GM19468 (cell line): ENCODE measurements at regions not wholly inside any gene's neighbourhood (a gene's known extent, or its start where the extent isn't known, plus 50 kb on each side); places are given as distances from the start of the nearest gene placed in this dataset.
"Not testable (repeated sequence)": the region's sequence is repeated elsewhere in the genome, so short reads cannot be mapped to it uniquely, and the experiment has no call there.

Source experiments
- ATAC-seq: cut with Tn5 transposase; IDR thresholded peaks from one replicate; pipeline ENCODE4 v1.9.1; 2021; ENCODE audit warnings: mild to moderate bottlenecking, moderate library complexity, moderate number of reproducible peaks; ENCODE audit not compliant: unreplicated experiment; ENCODE audit errors: extremely low read depth

DNA sequence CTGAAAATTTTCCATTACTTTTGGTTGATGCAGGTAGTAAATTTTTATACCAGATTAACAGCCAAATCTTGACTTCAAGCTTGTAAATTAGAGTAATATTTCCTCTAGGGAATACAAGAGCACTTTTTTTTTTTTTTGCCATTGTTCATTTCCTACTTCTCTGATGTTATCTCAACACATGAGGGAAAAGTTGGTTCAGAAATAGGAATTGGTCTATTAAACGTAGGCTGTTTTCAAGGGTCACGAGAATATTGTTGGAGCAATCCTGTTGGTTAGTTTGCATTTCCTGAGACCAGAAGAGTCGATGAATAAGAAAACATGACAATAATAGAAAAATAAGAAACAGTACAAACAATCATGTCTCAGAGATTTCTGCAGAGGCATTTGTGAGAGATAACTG is 453.9 kb upstream of the CCDC179 start:
- no peak for ATAC-seq

- no peak for ATAC-seq
These were observed 455.0 kb upstream of the CCDC179 start for GRCh38 chr11:23315286-23315685.

GRCh38 chr11:23317816-23318215 is 457.5 kb upstream of the CCDC179 start:
- no peak for ATAC-seq

DNA sequence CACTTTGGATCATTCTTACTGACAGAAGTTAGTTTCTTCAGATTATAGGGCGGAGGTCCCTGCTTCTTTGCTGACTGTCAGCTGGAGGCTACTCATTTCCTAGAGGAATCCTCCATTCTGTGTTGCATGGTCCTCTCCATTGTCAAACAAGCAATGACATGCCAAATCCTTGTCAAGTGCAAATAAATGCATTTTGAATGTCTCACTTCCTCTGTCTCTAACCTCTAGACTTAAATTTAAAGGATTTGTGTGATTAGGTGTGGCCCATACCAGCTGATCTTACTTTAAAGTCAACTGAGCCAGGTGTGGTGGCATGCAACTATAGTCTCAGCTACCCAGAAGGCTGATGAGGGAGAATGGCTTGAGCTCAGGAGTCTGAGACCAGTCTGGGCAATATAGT is 458.4 kb upstream of the CCDC179 start:
- ATAC-seq, result no peak

GRCh38 chr11:23320131-23320530 is 459.9 kb upstream of the CCDC179 start:
- no peak for ATAC-seq

DNA sequence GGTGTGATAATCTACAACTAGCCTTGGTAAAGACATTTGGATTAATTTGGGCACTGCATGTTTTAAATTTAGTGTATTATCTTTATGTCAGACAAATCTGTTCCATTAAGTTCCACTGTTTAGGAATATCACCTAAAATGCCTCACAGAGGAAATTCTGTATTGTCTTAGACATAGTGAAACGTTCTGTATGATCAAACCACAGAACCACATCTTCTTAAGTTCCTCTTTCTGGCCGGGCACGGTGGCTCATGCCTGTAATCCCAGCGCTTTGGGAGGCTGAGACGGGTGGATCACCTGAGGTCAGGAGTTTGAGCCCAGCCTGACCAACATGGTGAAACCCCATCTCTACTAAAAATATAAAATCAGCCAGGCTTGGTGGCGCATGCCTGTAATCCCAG is 475.3 kb upstream of the CCDC179 start:
- ATAC-seq, result not testable (repeated sequence)

- no peak for ATAC-seq
These were observed 476.7 kb upstream of the CCDC179 start for GRCh38 chr11:23336961-23337360.

- ATAC-seq, result no peak
These were observed 493.3 kb upstream of the CCDC179 start for GRCh38 chr11:23353611-23354010.

- no peak for ATAC-seq
These were observed 499.0 kb upstream of the CCDC179 start for GRCh38 chr11:23359297-23359696.

DNA sequence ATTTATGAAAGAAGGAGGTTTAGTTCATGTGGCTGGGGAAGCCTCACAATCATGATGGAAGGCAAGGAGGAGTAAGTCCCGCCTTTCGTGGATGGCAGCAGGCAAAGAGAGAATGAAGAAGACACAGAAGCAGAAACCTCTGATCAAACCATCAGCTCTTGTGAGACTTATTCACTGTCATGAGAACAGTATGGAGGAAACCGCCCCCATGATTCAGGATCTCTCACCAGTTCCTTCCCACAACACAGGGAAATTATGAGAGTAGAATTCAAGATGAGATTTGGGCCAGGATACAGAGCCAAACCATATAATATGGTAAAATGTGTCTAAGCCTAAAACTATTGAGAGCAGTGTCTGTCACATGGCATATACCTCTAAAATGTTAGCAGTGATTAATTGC is 503.8 kb upstream of the CCDC179 start:
- no peak for ATAC-seq

DNA sequence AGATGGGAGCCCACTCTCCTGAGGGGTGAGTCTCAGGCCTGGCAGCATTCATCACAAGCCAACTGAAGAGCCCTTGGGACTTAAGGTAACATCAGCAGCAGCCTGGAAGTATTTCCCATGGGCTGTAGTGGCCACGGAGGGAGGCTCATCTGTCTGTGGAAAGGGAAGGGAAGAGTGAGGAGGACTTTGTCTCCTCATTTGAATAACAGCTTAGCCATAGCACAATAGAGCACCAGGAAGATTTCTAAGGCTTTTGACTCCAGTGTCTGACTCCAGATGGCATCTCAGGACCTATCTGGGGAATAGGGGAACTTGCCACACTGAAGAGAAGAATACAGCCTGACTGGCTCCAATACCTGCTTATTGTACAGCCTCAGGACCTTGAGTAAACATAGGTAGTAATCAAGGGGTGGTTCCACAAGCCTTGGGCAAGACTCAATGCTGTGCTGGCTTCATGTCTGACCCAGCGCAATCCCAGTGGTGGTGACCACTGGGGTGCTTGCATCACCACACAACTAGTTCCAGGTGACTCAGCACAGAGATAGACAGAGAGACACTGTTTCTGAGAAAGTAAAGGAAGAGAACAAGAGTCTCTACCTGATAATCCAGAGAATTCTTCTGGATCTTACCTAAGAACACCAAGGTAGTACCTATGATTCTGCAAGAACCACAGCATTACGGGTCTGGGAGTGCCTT is 510.5 kb upstream of the CCDC179 start:
- no peak for ATAC-seq

GRCh38 chr11:23377909-23378308 is 517.6 kb upstream of the CCDC179 start:
- ATAC-seq, result no peak

DNA sequence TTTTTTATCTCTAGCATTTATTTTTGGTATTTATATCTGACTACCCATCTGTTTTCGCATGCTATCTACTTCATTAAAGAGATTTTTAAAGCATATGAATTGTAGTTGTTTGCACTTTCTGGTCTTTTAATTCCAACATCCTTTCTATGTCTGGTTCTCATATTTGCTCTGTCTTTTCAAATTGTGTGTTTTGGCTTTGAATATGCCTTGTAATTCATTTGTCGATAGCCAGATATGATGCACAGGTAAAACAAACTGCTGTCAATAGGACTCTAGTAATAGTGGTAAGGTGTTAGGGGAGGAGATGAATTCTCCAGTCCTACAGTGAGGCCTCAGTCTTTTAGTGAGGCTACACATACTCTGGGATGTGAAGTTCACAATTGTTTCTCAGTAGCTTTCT is 530.8 kb upstream of the CCDC179 start:
- ATAC-seq, result no peak

DNA sequence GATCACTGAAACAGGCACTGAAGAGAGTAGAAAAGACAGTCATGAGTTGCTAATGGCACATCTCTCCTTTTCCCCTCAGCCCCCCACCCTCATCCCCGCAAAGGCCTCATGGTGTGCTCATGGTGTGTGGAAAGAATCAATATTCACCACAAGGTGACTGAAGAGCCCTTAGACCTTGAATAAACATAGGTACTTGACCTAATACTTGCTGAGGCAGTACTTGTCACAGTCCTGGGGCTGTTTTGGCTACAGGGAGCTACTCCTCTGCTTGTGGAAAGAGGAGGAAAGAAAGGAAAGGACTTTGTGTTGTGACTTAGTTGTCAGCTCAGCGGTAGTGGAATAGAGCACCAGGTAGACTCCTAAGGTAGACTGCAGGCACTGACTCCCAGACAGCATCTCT is 537.8 kb upstream of the CCDC179 start:
- no peak for ATAC-seq

GRCh38 chr11:23399995-23400394 is 539.7 kb upstream of the CCDC179 start:
- ATAC-seq, result no peak

GRCh38 chr11:23403210-23404185 is 543.2 kb upstream of the CCDC179 start:
- ATAC-seq, result no peak

DNA sequence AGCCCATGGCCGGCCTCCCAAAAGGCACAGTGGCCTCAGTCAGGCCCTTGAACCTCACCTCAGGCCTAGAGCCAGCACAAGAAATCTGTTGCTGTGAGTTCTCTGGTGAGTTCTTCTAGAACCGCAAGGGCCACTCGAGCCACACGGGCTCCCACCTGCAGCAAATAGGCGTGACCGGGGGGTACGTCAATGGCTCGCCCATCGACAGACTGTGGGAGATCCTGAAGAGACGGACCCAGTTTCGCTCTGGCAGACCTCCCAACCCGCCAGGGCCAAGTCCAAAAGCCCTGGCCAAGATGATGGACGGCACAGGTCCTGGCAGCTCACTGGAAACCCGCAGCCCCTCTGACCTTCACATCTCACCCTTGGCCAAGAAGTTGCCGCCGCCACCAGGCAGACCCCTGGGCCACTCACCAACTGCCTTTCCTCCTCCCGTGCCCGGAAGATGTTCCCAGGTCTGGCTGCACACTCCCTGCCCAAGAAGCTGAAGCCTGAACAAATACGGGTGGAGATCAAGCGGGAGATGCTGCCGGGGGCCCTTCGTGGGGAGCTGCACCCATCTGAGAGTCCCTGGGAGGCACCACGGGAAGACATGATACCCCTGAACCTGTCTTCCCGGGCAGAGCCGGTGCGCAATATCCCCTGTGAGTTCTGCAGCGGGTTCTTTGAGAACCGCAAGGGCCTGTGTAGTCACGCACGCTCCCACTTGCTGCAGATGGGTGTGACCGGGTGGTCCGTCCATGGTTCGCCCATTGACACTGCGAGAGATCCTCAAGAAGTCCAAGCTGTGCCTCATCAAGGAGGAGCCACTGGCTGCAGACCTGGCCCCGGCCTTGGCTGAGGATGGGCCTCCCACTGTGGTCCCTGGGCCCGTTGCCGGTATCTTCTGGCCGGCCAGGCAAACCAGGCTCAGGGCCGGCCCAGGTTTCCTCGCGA is 544.2 kb upstream of the CCDC179 start:
- ATAC-seq, result no peak

DNA sequence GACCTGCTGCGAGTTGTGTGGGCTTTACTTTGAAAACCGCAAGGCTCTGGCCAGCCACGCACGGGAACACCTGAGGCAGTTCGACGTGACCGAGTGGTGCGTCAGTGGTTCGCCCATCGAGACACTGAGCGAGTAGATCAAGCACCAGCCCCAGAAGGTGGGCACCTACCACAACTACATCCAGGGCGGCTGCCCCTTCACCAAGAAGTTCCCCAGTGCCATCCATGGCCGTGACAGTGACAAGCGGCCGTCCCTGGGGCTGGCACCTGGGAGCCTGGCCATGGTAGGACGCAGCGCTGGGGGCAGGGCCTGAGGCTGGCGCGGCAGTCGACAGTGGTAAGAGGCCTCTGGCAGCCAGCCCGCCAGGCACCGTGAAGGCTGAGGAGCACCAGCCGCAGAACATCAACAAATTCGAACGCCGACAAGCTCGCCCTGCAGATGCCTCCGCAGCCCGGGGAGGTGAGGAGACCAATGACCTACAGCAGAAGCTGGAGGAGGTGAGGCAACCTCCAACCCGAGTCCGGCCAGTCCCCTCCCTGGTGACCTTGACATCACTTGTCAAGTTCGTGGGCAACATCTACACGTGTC is 545.2 kb upstream of the CCDC179 start:
- no peak for ATAC-seq

GRCh38 chr11:23406131-23406819 is 546.0 kb upstream of the CCDC179 start:
- no peak for ATAC-seq
